ENCODE measurements at regions not wholly inside any gene's neighbourhood (a gene's known extent, or its start where the extent isn't known, plus 50 kb on each side); places are given as distances from the start of the nearest gene placed in this dataset.

- TF ChIP-seq CTCF (IDR thresholded peaks at IDR 0.05; ENCODE audit: insufficient read depth in 1 of 2, low read depth in 1 of 2, low read length in 1 of 2, severe bottlenecking in 1 of 2, unreplicated experiment in 1 of 2), result no peak
- no TSS peak for BruUV-seq (replicated peaks)
- peaks cover 28% of the 10 kb centered on the region for H3K27me3 Mint-ChIP-seq (ENCODE audit: insufficient read depth, unreplicated experiment)
- H3K4me3 Mint-ChIP-seq (ENCODE audit: unreplicated experiment), result no peak overlapping the region
- Histone ChIP-seq H3K9me3 (no peaks in the 10 kb centered on the region; the same call in 1 of the 2 replicates), H3K36me3 (ENCODE audit: control insufficient read depth, insufficient read depth, low read length) (no peaks in the 10 kb centered on the region), H3K27me3 (replicated peaks; ENCODE audit: control insufficient read depth, insufficient read depth, low read length) (no peaks in the 10 kb centered on the region), H3K4me3 (ENCODE audit: low read depth, low read length) (no peak overlapping the region), H3K4me1 (no peaks in the 10 kb centered on the region)
- H3K36me3 Mint-ChIP-seq (ENCODE audit: insufficient read depth, unreplicated experiment), result no peaks in the 10 kb centered on the region
- CTCF ChIA-PET, result no interaction called here
- no peak overlapping the region for H3K27ac Mint-ChIP-seq (ENCODE audit: unreplicated experiment)
- intact Hi-C loops (cut with micrococcal nuclease; ENCODE audit: unreplicated experiment), result no loop called here
- peaks cover 29% of the 10 kb centered on the region for H3K9me3 Mint-ChIP-seq (ENCODE audit: unreplicated experiment)
- H3K4me1 Mint-ChIP-seq (ENCODE audit: low read depth, unreplicated experiment), result no peaks in the 10 kb centered on the region
- DNase-seq, result no peak
- POLR2A ChIA-PET, result no interaction called here
Measured at GRCh38 chr7:110557-111232, 81.7 kb upstream of the FAM20C start.

- ChIA-PET POLR2A (no interaction called here), CTCF (no interaction called here)
- no peaks in the 10 kb centered on the region for H3K4me1 Mint-ChIP-seq (ENCODE audit: low read depth, unreplicated experiment)
Measured at GRCh38 chr7:111591-111990, 80.8 kb upstream of the FAM20C start.

GRCh38 chr7:112881-113280 is 79.5 kb upstream of the FAM20C start:
- no peak overlapping the region for H3K4me3 ChIP-seq (ENCODE audit: low read depth, low read length)
- Mint-ChIP-seq H3K9me3 (ENCODE audit: unreplicated experiment) (peaks cover 29% of the 10 kb centered on the region), H3K27ac (ENCODE audit: unreplicated experiment) (no peak overlapping the region), H3K4me3 (ENCODE audit: unreplicated experiment) (no peak overlapping the region), H3K27me3 (ENCODE audit: insufficient read depth, unreplicated experiment) (peaks cover 27% of the 10 kb centered on the region), H3K4me1 (ENCODE audit: low read depth, unreplicated experiment) (no peaks in the 10 kb centered on the region), H3K36me3 (ENCODE audit: insufficient read depth, unreplicated experiment) (no peaks in the 10 kb centered on the region)
- H3K4me1 ChIP-seq, result no peaks in the 10 kb centered on the region
- intact Hi-C loops (cut with micrococcal nuclease; ENCODE audit: unreplicated experiment), result no loop called here
- H3K9me3 ChIP-seq, result no peaks in the 10 kb centered on the region; the same call in 1 of the 2 replicates
- CTCF ChIA-PET, result no interaction called here
- DNase-seq, result no peak
- H3K27me3 ChIP-seq (replicated peaks; ENCODE audit: control insufficient read depth, insufficient read depth, low read length), result no peaks in the 10 kb centered on the region
- TF ChIP-seq CTCF (IDR thresholded peaks at IDR 0.05; ENCODE audit: insufficient read depth in 1 of 2, low read depth in 1 of 2, low read length in 1 of 2, severe bottlenecking in 1 of 2, unreplicated experiment in 1 of 2), result no peak
- POLR2A ChIA-PET, result no interaction called here
- BruUV-seq (replicated peaks), result no TSS peak
- no peaks in the 10 kb centered on the region for H3K36me3 ChIP-seq (ENCODE audit: control insufficient read depth, insufficient read depth, low read length)

More at GRCh38 chr7:111591-111990, 80.8 kb upstream of the FAM20C start:
- Mint-ChIP-seq H3K27ac (ENCODE audit: unreplicated experiment) (no peak overlapping the region), H3K4me3 (ENCODE audit: unreplicated experiment) (no peak overlapping the region), H3K36me3 (ENCODE audit: insufficient read depth, unreplicated experiment) (no peaks in the 10 kb centered on the region), H3K9me3 (ENCODE audit: unreplicated experiment) (peaks cover 29% of the 10 kb centered on the region), H3K27me3 (ENCODE audit: insufficient read depth, unreplicated experiment) (peaks cover 31% of the 10 kb centered on the region)
- TF ChIP-seq CTCF (IDR thresholded peaks at IDR 0.05; ENCODE audit: insufficient read depth in 1 of 2, low read depth in 1 of 2, low read length in 1 of 2, severe bottlenecking in 1 of 2, unreplicated experiment in 1 of 2), result no peak
- H3K9me3 ChIP-seq, result no peaks in the 10 kb centered on the region; the same call in 1 of the 2 replicates
- no peaks in the 10 kb centered on the region for H3K4me1 ChIP-seq
- no TSS peak for BruUV-seq (replicated peaks)
- H3K4me3 ChIP-seq (ENCODE audit: low read depth, low read length), result no peak overlapping the region
- H3K36me3 ChIP-seq (ENCODE audit: control insufficient read depth, insufficient read depth, low read length), result no peaks in the 10 kb centered on the region
- no peaks in the 10 kb centered on the region for H3K27me3 ChIP-seq (replicated peaks; ENCODE audit: control insufficient read depth, insufficient read depth, low read length)
- no peak for DNase-seq
- intact Hi-C loops (cut with micrococcal nuclease; ENCODE audit: unreplicated experiment), result no loop called here

Data from Caco-2 (cell line).